NCI-H187 treated with DMSO at 0.1 percent for 48 hours (cell line): ENCODE measurements at regions not wholly inside any gene's neighbourhood (a gene's known extent, or its start where the extent isn't known, plus 50 kb on each side); places are given as distances from the start of the nearest gene placed in this dataset.

ENCODE experiments used
- DNase-seq: peaks from one replicate; lab custom pipeline; 2025; lab: John Stamatoyannopoulos, UW

GRCh38 chr13:56903710-56904282 lies 236.9 kb upstream of the PRR20A start:
- no peak for DNase-seq

DNA sequence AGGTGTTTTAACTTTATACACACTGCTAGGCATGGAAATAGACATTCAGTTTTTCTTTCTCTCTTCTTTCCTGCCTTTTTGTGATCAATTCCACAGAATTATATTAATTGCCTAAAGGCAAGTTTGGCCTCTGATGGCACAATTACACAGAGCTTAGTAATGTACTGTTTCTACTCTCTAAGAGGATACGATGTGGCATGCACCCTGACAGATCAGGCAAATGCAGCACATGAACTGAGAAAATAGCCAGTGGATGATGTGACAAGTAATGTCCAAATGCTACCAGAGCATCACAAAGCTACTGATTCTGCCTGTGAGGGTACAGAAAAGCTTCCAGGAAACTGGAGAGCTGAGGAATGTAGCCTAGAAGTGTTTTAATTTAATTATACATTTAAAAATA lies 233.8 kb upstream of the PRR20A start:
- DNase-seq: no peak

GRCh38 chr13:56907766-56908165 lies 233.0 kb upstream of the PRR20A start:
- no peak for DNase-seq

DNA sequence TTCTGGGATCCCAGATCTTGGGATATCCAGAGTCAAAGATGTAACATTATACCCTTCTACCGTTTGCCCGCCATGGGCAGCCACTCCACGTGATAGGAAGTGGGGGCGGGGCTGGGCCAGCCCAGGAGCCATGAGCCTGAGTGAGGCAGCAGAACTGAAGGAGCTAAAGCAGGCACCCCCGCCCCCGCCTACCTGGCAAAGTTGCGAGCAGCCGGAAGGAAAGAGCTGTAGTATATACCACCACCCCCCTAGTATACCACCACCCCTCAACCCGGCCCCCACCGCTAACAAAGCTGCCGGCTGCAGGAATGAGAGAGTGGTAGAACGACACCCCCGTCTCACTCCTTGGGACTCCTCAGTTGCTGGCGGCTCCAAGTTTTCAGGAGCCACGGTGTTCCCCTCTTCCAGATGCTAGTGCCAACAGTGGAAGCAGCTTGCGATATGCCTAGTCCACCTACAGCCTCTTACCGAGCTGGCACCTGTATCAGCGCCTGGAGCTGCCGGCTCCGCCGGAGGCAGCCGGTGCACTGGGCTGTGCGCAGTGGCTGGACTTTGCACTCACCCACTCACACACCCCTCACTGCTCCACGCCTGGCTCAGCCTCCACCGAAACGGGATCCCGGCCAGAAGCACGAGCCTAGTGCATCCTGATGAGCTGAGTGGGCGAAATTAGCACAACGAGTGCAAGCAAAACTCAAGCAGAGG lies 230.7 kb upstream of the PRR20A start:
- no peak for DNase-seq

DNA sequence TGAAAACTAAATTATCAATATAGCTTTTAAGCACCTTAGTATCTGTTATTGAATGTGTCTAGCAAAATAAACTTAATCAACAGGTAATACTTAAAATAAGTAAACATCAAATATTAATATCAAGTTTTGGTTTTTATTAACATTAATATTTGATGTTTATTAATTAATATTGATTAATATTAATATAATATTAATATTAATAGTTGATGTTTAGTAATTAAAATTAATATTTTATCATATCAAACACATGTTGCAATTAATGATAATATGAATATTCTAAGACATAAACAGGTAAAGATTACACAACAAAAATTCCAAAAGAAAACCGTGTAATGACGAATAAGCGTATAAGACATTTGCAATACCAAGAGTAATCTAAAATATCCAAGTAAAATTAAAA lies 222.8 kb upstream of the PRR20A start:
- DNase-seq: no peak

GRCh38 chr13:56923626-56924140 lies 217.0 kb upstream of the PRR20A start:
- no peak for DNase-seq

DNA sequence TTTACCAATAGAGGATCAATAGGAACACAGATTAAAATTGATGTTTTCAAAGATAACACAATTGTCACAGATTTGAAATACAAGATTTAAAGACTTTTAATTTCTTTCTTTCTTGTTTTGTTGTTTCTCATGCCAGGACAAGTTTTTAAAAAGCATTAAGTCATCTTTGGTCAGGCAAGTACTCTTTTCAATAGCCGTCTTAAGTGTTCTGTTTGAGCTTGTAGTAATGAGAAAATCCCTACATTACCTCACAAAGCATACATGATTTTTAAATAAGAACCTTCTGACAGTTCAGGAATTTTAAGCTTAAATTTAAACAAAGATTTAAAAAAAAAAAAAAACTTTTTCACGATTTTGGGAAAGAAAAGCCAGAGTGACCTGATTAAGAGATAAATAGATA lies 216.3 kb upstream of the PRR20A start:
- DNase-seq: no peak

GRCh38 chr13:56932104-56932503 lies 208.6 kb upstream of the PRR20A start:
- DNase-seq: no peak

- no peak for DNase-seq
Observed at GRCh38 chr13:56953965-56954364, 186.8 kb upstream of the PRR20A start.

GRCh38 chr13:56975647-56976046 lies 165.1 kb upstream of the PRR20A start:
- DNase-seq: no peak

- no peak for DNase-seq
Observed at GRCh38 chr13:56980856-56981255, 159.9 kb upstream of the PRR20A start.

GRCh38 chr13:56986121-56986520 lies 154.6 kb upstream of the PRR20A start:
- DNase-seq: no peak

DNA sequence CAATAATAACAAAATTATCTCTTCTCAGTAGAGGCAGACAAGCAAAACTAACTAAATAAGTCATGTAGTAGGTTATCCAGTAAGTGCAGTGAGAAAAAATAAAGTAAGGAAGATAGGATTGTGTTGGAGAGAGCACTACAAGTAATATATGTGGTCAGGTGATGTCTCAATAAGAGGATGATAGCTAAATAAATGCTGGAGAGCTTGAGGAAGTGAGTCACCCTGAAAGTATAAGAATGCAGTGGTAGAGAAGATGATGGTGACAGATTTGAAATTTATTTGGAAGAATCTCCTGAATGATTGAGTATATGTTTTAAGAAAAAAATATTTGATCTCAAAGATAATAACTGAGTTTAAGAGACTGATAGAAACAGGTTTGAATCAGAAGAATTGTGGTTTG lies 152.2 kb upstream of the PRR20A start:
- DNase-seq: no peak

- no peak for DNase-seq
Observed at GRCh38 chr13:57003682-57004081, 137.0 kb upstream of the PRR20A start.

DNA sequence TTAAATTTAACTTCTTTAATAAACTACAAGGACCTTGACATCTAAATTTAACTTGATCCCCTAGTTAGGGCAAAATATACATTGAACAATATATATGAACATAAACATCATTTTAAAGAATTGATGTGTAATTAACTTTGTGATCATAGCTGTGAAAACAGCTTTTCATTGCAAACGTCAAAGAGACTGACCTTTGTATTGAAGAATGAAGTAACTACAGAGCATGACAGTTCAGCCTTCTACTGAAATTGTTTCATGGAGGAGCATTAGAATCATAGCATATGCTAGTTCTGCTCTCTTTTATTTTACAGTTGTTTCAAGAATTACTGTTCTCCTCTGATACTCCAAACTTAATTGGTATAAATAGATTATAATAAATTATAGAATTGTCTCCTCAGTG lies 123.4 kb upstream of the PRR20A start:
- no peak for DNase-seq

DNA sequence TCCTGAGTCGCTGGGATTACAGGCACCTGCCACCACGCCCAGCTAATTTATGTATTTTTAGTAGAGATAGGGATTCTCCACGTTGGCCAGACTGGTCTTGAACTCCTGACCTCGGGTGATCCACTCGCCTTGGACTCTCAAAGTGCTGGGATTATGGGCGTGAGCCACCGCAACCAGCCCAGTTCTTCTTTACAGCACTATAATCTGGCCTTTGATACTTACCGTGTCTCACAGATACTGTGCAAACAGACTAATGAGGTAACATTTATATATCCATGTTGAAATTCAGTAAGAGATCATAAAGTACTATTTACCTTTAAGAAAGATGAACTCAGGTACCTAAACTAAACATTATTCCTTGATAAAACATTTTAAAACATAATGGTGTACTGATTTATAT lies 121.8 kb upstream of the PRR20A start:
- no peak for DNase-seq

- DNase-seq: no peak
Observed at GRCh38 chr13:57030671-57031070, 110.0 kb upstream of the PRR20A start.

GRCh38 chr13:57036290-57036689 lies 104.4 kb upstream of the PRR20A start:
- DNase-seq: no peak

DNA sequence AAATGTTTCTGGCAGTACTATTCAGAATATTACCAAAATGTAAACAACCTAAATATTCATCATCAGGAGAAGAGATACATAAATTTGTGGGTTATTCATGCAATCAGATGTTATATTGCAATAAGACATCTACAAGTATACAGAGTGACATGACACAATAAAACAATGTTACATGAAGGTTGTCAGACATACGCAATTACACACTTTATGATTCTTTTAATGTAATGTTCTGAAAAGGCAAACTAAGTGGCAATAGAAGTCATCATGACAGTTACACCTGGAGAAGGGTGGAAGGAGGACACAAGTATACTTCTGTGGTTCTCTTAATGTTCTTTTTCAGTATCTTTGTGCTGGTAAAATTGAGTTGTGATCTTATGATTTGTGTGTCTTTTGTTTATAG lies 95.8 kb upstream of the PRR20A start:
- DNase-seq: no peak

GRCh38 chr13:57045826-57046546 lies 94.7 kb upstream of the PRR20A start:
- no peak for DNase-seq

DNA sequence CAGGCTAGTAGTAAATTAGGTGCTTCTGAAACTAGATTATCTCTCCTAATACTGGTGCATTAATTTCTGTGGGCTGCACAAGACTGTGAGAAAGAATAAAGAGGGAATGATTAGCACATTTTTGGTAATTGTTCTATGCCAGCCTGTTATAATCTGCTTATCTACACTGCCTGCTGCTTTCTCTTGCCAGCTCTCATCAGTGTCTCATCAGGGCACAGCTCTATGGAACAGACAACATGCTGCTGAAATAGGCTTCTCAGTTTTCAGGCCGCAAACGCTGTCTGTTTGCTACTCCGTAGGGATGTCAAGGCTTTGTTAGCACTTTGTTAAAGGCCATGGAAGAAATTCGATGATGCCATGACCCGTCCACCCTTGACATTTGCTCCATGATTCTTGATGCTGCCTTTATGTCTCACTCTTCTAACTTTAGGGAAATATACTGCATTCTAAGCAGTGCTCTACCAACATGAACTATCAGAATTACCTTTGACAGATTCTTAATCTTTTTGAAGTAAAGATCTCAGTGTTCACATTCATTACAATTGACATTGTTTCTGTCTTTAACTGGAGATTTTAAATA lies 84.0 kb upstream of the PRR20A start:
- no peak for DNase-seq

DNA sequence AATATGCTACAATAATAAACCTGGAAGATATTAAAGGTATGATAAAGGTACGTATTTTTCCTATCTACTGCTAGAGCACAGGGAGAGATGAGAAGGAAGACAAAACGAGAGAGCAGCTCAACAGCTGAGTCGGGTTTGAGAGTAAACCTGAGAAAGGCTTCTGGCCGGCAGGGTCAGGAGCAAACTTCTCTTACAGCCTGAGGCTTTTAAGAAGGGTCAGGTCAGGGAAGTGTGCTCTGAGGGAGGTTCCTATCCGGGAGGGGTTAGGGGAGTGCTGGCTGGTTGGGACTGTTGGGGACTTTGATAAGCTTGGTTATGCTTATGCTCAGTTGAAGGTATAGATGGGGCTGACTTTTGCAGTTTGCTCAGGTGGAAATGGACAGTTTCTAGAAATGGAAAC lies 77.7 kb upstream of the PRR20A start:
- DNase-seq: no peak

- no peak for DNase-seq
Observed at GRCh38 chr13:57073983-57074382, 66.7 kb upstream of the PRR20A start.
